ENCODE measurements at regions not wholly inside any gene's neighbourhood (a gene's known extent, or its start where the extent isn't known, plus 50 kb on each side); places are given as distances from the start of the nearest gene placed in this dataset.

DNA sequence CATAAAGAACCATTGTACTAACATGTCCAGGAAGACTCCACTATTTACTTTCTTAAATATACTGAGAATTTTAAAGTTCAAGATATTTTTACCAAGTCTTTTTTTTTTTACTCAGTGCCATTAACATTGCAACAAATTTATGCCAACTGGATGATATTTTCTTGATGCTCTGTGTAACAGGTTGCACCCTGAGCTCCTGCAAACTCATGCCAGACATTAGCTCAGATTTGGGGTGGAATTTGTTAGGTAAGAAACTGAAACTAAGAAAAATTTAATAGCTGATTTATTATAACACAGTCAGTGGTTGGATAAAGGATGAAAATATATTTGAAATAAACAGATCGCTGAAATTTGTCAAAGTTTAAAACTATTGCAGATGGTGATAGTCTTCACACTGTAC, 228.6 kb upstream of the SPHKAP start:
- H3K4me3 ChIP-seq (ENCODE audit: low read length) = no peak overlapping the region
- no peaks in the 10 kb centered on the region for H3K27me3 ChIP-seq (ENCODE audit: control insufficient read depth, insufficient read depth, low read length)
- H3K4me1 ChIP-seq (ENCODE audit: control insufficient read depth, insufficient read depth, low read length) = no peaks in the 10 kb centered on the region
- H3K27ac ChIP-seq (ENCODE audit: low read length) = no peak overlapping the region
- no peaks in the 10 kb centered on the region for H3K9me3 ChIP-seq (ENCODE audit: control insufficient read depth, low read depth, low read length)
- no peak for DNase-seq
- WGBS (ENCODE audit: insufficient coverage, low lambda C conversion rate) = no CpG with 5 or more reads among the region's 1 CpG
- no peaks in the 10 kb centered on the region for H3K36me3 ChIP-seq (ENCODE audit: control insufficient read depth, insufficient read depth, low read length)

DNA sequence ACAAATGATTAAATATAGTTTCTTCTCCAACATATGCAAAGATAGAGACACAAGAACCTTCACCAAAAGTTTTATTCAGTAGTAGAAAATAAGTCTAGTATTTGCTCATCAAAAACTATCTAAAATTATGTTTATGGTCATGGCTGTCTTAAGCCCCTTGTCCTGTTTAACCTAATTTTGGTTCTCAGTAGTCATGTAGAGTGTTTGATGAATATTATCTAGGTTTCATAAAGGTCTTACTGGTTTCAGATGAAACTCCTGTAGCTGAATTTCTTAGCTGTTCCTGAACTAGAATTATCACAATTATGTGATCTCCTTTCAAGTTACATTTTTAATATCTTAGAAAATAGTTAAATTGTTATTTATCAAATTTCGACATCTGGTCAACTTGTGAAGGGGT, 228.0 kb upstream of the SPHKAP start:
- DNase-seq = no peak
- Histone ChIP-seq H3K4me1 (ENCODE audit: control insufficient read depth, insufficient read depth, low read length) (no peaks in the 10 kb centered on the region), H3K27ac (ENCODE audit: low read length) (no peak overlapping the region), H3K9me3 (ENCODE audit: control insufficient read depth, low read depth, low read length) (no peaks in the 10 kb centered on the region), H3K36me3 (ENCODE audit: control insufficient read depth, insufficient read depth, low read length) (no peaks in the 10 kb centered on the region), H3K4me3 (ENCODE audit: low read length) (no peak overlapping the region), H3K27me3 (ENCODE audit: control insufficient read depth, insufficient read depth, low read length) (no peaks in the 10 kb centered on the region)
- 75% methylated on average over 1 of the region's 1 CpG for WGBS (ENCODE audit: insufficient coverage, low lambda C conversion rate)

DNA sequence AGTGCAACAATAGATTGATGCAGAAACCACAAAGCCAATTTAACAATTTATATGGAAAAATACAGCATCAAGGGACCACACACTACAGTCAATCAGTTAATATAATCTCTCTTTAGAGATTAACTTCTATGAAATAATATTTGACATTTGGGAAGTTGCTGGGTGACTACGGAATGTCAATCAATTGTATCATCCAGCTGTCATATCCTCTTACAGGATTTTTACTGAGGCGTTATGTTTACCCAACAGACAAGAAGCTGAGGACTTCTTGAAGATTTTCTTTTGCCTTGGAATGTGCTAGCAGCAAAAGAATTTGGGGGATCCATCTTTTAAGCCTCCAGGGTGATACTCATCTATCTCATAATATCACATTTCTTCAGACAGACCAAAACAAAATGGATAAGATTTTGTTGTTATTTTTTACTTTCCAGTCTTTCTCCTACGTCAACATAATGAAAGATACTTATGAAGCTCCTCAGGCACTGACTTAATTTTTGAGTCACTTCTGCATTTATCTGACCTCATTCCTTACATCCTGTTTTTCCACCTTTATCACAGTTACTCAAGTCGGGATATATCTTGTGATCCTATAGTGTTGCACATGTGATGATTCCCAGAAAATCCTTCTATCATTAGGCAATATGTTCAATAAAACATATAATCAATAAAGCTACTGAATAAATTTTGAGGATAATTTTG, 227.2 kb upstream of the SPHKAP start:
- H3K36me3 ChIP-seq (ENCODE audit: control insufficient read depth, insufficient read depth, low read length) = no peaks in the 10 kb centered on the region
- 75% methylated on average over 1 of the region's 4 CpGs for WGBS (ENCODE audit: insufficient coverage, low lambda C conversion rate)
- H3K27ac ChIP-seq (ENCODE audit: low read length) = no peak overlapping the region
- H3K4me3 ChIP-seq (ENCODE audit: low read length) = no peak overlapping the region
- no peaks in the 10 kb centered on the region for H3K27me3 ChIP-seq (ENCODE audit: control insufficient read depth, insufficient read depth, low read length)
- H3K4me1 ChIP-seq (ENCODE audit: control insufficient read depth, insufficient read depth, low read length) = no peaks in the 10 kb centered on the region
- no peak for DNase-seq
- H3K9me3 ChIP-seq (ENCODE audit: control insufficient read depth, low read depth, low read length) = no peaks in the 10 kb centered on the region

DNA sequence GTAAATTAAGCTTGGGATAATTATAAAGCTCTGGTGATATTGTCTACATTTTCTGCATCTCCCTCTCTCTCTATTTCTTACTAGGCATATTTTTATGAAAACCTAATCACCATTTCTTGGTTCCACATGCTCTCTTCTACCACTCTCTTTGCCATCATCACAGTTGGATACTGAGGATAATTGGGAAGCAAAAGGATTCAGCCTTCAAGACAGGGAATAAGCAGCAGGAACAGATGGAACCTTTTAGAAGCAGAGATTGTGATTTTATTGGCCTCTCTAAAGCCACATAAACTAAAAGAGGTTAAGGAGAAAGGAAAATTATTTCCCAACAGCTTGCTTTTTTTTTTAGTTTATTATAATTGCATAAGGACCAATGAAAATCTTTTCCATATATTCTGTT, 226.3 kb upstream of the SPHKAP start:
- no peak overlapping the region for H3K4me3 ChIP-seq (ENCODE audit: low read length)
- H3K36me3 ChIP-seq (ENCODE audit: control insufficient read depth, insufficient read depth, low read length) = no peaks in the 10 kb centered on the region
- H3K9me3 ChIP-seq (ENCODE audit: control insufficient read depth, low read depth, low read length) = no peaks in the 10 kb centered on the region
- no peaks in the 10 kb centered on the region for H3K27me3 ChIP-seq (ENCODE audit: control insufficient read depth, insufficient read depth, low read length)
- H3K27ac ChIP-seq (ENCODE audit: low read length) = no peak overlapping the region
- DNase-seq = no peak
- H3K4me1 ChIP-seq (ENCODE audit: control insufficient read depth, insufficient read depth, low read length) = no peaks in the 10 kb centered on the region

DNA sequence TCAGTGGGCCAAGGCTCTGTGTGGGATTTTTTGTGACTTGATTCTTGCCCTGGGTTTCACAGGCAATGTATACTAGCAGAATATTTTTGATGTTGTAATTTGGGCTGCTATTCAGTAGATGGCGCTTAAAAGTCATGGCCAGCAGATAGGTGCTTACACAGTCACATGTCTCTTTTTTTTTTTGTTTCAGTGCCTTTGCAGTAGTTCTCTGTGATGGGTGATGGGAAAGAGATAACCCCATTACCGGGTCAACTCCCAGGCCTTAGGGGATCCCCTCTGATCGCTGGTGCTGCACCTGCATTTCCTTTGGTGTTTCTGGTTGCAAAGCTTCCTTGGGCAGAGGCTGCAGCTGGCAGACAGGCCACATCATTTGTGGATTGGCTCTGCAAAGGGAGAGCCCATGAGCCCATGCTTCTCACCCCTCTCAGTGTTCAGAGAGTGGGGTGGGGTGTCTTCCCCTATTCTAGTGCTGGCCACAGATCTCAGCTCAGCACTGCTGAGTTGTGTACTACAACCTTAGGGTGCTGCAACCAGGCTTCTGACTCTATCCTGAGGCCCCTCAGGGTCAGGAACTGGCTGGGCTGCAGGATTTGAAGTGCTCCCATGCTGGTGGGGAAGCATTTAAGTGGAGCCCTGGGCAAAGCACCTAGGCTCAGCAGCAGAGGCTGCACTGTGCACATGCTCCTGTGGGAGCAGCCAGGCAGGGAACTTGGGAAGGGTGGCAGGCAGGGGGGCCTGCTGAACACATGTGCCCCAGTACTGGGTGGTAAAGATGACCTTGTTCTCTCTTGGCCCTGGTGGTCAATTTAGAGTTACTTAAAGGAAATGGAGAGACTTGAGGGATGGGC, 219.8 kb upstream of the SPHKAP start:
- Histone ChIP-seq H3K36me3 (ENCODE audit: control insufficient read depth, insufficient read depth, low read length) (no peaks in the 10 kb centered on the region), H3K9me3 (ENCODE audit: control insufficient read depth, low read depth, low read length) (no peaks in the 10 kb centered on the region), H3K27me3 (ENCODE audit: control insufficient read depth, insufficient read depth, low read length) (no peaks in the 10 kb centered on the region), H3K27ac (ENCODE audit: low read length) (no peak overlapping the region), H3K4me3 (ENCODE audit: low read length) (no peak overlapping the region), H3K4me1 (ENCODE audit: control insufficient read depth, insufficient read depth, low read length) (no peaks in the 10 kb centered on the region)
- no CpG with 5 or more reads among the region's 3 CpGs for WGBS (ENCODE audit: insufficient coverage, low lambda C conversion rate)
- DNase-seq = no peak

DNA sequence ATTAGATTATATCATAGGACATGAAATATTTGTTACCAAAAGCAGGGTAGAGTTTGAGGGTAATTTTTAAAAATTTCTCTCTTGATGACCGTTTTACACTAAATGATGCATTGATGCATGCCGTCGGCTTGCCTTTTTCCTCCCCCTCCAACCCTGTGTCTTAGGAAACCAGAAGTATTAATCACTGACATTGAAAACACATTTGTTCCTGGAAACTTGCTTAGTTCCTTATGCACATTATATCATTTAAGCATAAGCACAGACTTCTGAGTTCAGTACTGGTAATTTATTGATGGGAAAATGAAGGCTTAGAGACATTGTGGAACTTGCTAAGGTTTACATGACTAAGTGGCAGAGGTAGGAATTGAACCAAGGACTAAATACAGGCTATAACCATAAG, 206.3 kb upstream of the SPHKAP start:
- H3K4me1 ChIP-seq (ENCODE audit: control insufficient read depth, insufficient read depth, low read length) = no peaks in the 10 kb centered on the region
- H3K9me3 ChIP-seq (ENCODE audit: control insufficient read depth, low read depth, low read length) = no peaks in the 10 kb centered on the region
- WGBS (ENCODE audit: insufficient coverage, low lambda C conversion rate) = 74% methylated on average over 3 of the region's 3 CpGs
- H3K27ac ChIP-seq (ENCODE audit: low read length) = no peak overlapping the region
- DNase-seq = no peak
- H3K4me3 ChIP-seq (ENCODE audit: low read length) = no peak overlapping the region
- H3K27me3 ChIP-seq (ENCODE audit: control insufficient read depth, insufficient read depth, low read length) = no peaks in the 10 kb centered on the region
- H3K36me3 ChIP-seq (ENCODE audit: control insufficient read depth, insufficient read depth, low read length) = no peaks in the 10 kb centered on the region

DNA sequence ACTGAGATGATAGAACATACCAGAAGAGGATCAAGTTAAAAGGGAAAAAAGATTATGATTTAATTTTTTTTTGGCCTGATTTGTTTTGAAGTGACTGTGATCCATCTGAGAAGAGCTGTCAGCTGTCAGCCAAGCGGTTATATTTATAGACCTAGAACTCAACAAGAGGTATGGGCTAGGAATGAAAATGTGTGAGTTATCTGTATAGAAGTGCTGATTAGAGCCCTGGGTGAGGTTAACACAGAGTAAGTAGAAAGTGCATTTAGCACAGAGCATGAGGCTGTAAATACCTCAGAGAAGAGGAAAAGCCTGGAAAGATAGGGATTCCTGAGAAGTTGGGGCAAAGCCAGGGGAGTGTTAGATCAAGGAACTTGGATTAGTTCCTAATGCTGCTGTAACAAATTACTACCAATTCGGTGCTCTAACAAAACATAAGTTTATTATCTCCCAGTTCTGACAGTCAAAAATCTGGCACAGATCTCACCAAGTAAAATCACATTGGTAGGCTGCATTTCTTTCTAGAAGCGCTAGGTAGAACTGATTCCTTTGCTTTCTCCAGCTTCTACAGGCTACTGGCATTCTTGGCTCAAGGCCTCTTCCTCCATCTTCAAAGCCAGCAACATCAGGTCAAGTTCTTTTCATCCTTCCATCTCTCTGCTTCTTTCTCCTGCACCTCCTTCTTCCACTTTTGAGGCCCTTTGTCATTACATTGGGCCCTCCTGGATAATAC, 197.4 kb upstream of the SPHKAP start:
- DNase-seq = no peak
- no peaks in the 10 kb centered on the region for H3K36me3 ChIP-seq (ENCODE audit: control insufficient read depth, insufficient read depth, low read length)
- no peaks in the 10 kb centered on the region for H3K4me1 ChIP-seq (ENCODE audit: control insufficient read depth, insufficient read depth, low read length)
- H3K27me3 ChIP-seq (ENCODE audit: control insufficient read depth, insufficient read depth, low read length) = no peaks in the 10 kb centered on the region
- no peaks in the 10 kb centered on the region for H3K9me3 ChIP-seq (ENCODE audit: control insufficient read depth, low read depth, low read length)
- WGBS (ENCODE audit: insufficient coverage, low lambda C conversion rate) = no CpG with 5 or more reads among the region's 3 CpGs
- H3K27ac ChIP-seq (ENCODE audit: low read length) = no peak overlapping the region
- H3K4me3 ChIP-seq (ENCODE audit: low read length) = no peak overlapping the region

DNA sequence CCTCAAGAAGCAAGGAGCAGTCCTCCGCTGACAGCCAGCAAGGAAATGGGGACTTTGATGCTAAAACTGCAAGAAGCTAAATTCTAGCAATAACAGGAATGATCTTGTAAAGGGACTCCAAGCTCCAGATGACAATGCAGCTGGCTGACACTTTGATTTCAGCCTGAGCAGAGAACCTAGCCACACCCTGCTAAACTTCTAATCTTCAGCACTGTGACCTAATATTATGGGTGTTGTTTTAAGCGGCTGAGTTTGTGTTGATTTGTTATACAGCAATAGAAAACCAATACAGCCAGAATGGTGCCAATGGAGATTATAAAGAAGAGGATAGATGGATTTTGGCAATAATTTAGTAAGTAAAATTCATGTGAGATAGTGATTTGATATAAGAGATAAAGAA, 196.7 kb upstream of the SPHKAP start:
- no peaks in the 10 kb centered on the region for H3K4me1 ChIP-seq (ENCODE audit: control insufficient read depth, insufficient read depth, low read length)
- no peak for DNase-seq
- no peak overlapping the region for H3K4me3 ChIP-seq (ENCODE audit: low read length)
- no peaks in the 10 kb centered on the region for H3K36me3 ChIP-seq (ENCODE audit: control insufficient read depth, insufficient read depth, low read length)
- H3K27ac ChIP-seq (ENCODE audit: low read length) = no peak overlapping the region
- no peaks in the 10 kb centered on the region for H3K27me3 ChIP-seq (ENCODE audit: control insufficient read depth, insufficient read depth, low read length)
- H3K9me3 ChIP-seq (ENCODE audit: control insufficient read depth, low read depth, low read length) = no peaks in the 10 kb centered on the region
- 83% methylated on average over 1 of the region's 2 CpGs for WGBS (ENCODE audit: insufficient coverage, low lambda C conversion rate)

DNA sequence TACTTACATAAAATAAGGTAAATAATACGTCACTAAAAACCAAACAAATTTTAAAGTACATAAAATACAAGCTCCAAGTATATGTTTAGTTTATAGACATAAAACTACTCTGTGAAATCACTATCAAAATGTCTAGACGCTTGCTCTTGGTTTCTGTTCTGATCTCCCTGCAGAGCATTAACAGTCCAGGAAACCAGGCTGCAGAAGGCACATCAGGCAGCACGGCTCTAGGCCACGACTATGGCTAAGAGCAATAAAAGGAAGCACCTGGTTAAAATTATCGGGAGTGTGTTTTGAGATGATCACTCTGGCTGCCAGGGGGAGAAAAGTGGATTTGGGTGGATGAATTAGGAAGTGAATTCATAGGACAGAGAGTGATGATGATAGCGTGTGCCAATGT, 196.0 kb upstream of the SPHKAP start:
- H3K4me1 ChIP-seq (ENCODE audit: control insufficient read depth, insufficient read depth, low read length) = no peaks in the 10 kb centered on the region
- 63% methylated on average over 3 of the region's 6 CpGs for WGBS (ENCODE audit: insufficient coverage, low lambda C conversion rate)

DNA sequence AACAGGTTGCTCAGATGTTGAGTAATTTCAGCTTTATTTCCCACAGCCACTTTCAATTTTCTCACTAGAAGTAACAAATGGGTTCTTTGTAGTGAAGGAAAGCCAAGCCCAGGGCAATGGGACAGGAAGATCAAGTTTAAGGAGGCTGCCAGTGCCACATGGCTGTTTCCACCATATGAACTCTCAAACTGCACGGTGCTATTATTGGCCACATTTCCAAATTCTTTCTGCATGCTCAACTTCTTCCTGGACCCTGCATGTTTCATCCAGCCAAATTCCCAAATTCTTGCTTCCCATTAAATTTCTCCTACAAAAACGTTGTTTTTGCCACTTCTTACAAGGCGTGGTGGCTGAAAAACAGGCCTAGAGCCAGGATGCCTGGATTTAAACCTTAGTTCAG, 193.3 kb upstream of the SPHKAP start:
- H3K27me3 ChIP-seq (ENCODE audit: control insufficient read depth, insufficient read depth, low read length) = no peaks in the 10 kb centered on the region
- no peaks in the 10 kb centered on the region for H3K9me3 ChIP-seq (ENCODE audit: control insufficient read depth, low read depth, low read length)
- H3K4me3 ChIP-seq (ENCODE audit: low read length) = no peak overlapping the region
- DNase-seq = no peak
- no peaks in the 10 kb centered on the region for H3K4me1 ChIP-seq (ENCODE audit: control insufficient read depth, insufficient read depth, low read length)
- 100% methylated on average over 1 of the region's 3 CpGs for WGBS (ENCODE audit: insufficient coverage, low lambda C conversion rate)
- no peaks in the 10 kb centered on the region for H3K36me3 ChIP-seq (ENCODE audit: control insufficient read depth, insufficient read depth, low read length)
- no peak overlapping the region for H3K27ac ChIP-seq (ENCODE audit: low read length)

More for the DNA sequence above, 196.0 kb upstream of the SPHKAP start:
- Histone ChIP-seq H3K36me3 (ENCODE audit: control insufficient read depth, insufficient read depth, low read length) (no peaks in the 10 kb centered on the region), H3K27me3 (ENCODE audit: control insufficient read depth, insufficient read depth, low read length) (no peaks in the 10 kb centered on the region), H3K4me3 (ENCODE audit: low read length) (no peak overlapping the region), H3K27ac (ENCODE audit: low read length) (no peak overlapping the region), H3K9me3 (ENCODE audit: control insufficient read depth, low read depth, low read length) (no peaks in the 10 kb centered on the region)
- no peak for DNase-seq
